PFSK-1 (cell line): ENCODE measurements at regions not wholly inside any gene's neighbourhood (a gene's known extent, or its start where the extent isn't known, plus 50 kb on each side); places are given as distances from the start of the nearest gene placed in this dataset.

Experiments
- FOXP2 ChIP-seq: optimal IDR thresholded peaks from 2 replicates; pipeline ENCODE3; 2011; ENCODE audit warnings: borderline replicate concordance, control low read depth, inconsistent platforms; ENCODE audit not compliant: insufficient read depth; ENCODE audit errors: extremely low read length, extremely low read depth
- POLR2AphosphoS5 ChIP-seq: IDR thresholded peaks from 2 replicates; pipeline ENCODE4 v1.6.1; 2012; ENCODE audit warnings: low read depth, mild to moderate bottlenecking, control low read depth, low read length, moderate library complexity
- REST ChIP-seq, 2 experiments: IDR thresholded peaks; 2 replicates each; pipeline versions ENCODE4 v1.6.1 to v1.8.0; 2011 to 2012; ENCODE audit warnings: low read depth in 2 of 2, low read length in 2 of 2, control low read depth in 1 of 2, inconsistent platforms in 1 of 2, mild to moderate bottlenecking in 1 of 2, moderate library complexity in 1 of 2; ENCODE audit not compliant: insufficient read depth in 1 of 2
- SIN3A ChIP-seq: IDR thresholded peaks from 2 replicates; pipeline ENCODE4 v1.6.1; 2012; ENCODE audit warnings: mild to moderate bottlenecking, low read length, moderate library complexity, borderline replicate concordance; ENCODE audit not compliant: insufficient read depth
- TAF1 ChIP-seq: IDR thresholded peaks from 2 replicates; pipeline ENCODE4 v1.6.1; 2012; ENCODE audit warnings: low read length, control low read depth, borderline replicate concordance; ENCODE audit not compliant: insufficient read depth

- no peak for TF ChIP-seq FOXP2
- no peak for TF ChIP-seq POLR2AphosphoS5
- no peak for TF ChIP-seq SIN3A
- no peak for TF ChIP-seq REST (IDR thresholded peaks at IDR 0.05; ENCODE audit: insufficient read depth in 1 of 2, low read depth in 2 of 2, low read length in 2 of 2)
- TF ChIP-seq TAF1: no peak
Measured at GRCh38 chr7:153887749-153888569, 164.2 kb upstream of the DPP6 start.

- no peak for TF ChIP-seq SIN3A
- no peak for TF ChIP-seq POLR2AphosphoS5
- TF ChIP-seq TAF1: no peak
- TF ChIP-seq REST (IDR thresholded peaks at IDR 0.05; ENCODE audit: insufficient read depth in 1 of 2, low read depth in 2 of 2, low read length in 2 of 2): no peak
- TF ChIP-seq FOXP2: no peak
Measured at GRCh38 chr7:153891990-153892389, 160.2 kb upstream of the DPP6 start.

GRCh38 chr7:153902862-153903261 is 149.3 kb upstream of the DPP6 start:
- no peak for TF ChIP-seq REST (IDR thresholded peaks at IDR 0.05; ENCODE audit: insufficient read depth in 1 of 2, low read depth in 2 of 2, low read length in 2 of 2)
- no peak for TF ChIP-seq TAF1
- TF ChIP-seq SIN3A: no peak
- TF ChIP-seq FOXP2: no peak
- no peak for TF ChIP-seq POLR2AphosphoS5

- TF ChIP-seq SIN3A (no peak), POLR2AphosphoS5 (no peak), TAF1 (no peak)
Measured at GRCh38 chr7:153912211-153912610, 140.0 kb upstream of the DPP6 start.

GRCh38 chr7:153920126-153920525 is 132.1 kb upstream of the DPP6 start:
- TF ChIP-seq TAF1: no peak
- TF ChIP-seq POLR2AphosphoS5: no peak
- no peak for TF ChIP-seq FOXP2
- no peak for TF ChIP-seq REST (IDR thresholded peaks at IDR 0.05; ENCODE audit: insufficient read depth in 1 of 2, low read depth in 2 of 2, low read length in 2 of 2)
